T-helper 2 cell treated with Interferon-gamma antibody and Interleukin-4, amounts not matched to agents 5 μg/mL and 100 μg/mL, for 36 hours (primary cell): ENCODE measurements at regions not wholly inside any gene's neighbourhood (a gene's known extent, or its start where the extent isn't known, plus 50 kb on each side); places are given as distances from the start of the nearest gene placed in this dataset.
A peak's percentile ranks its signal among the peaks of the same experiment; 100 is the strongest.

Experiments
- DNase-seq: peaks from one replicate; pipeline ENCODE4 v3.0.0; 2021; ENCODE audit warnings: low spot score
- H3K27ac Mint-ChIP-seq: one replicate; pipeline ENCODE4 v1.8.0; 2021; ENCODE audit warnings: mild to moderate bottlenecking, mixed read lengths
- H3K27me3 Mint-ChIP-seq: one replicate; pipeline ENCODE4 v1.8.0; 2021; ENCODE audit warnings: low read depth, mixed read lengths
- H3K36me3 Mint-ChIP-seq: one replicate; pipeline ENCODE4 v1.8.0; 2021; ENCODE audit warnings: low read depth, mixed read lengths
- H3K4me1 Mint-ChIP-seq: one replicate; pipeline ENCODE4 v1.8.0; 2021; ENCODE audit warnings: low read depth, mixed read lengths
- H3K4me3 Mint-ChIP-seq: one replicate; pipeline ENCODE4 v1.8.0; 2022; ENCODE audit warnings: mild to moderate bottlenecking, moderate library complexity, mixed read lengths
- H3K9me3 Mint-ChIP-seq: one replicate; pipeline ENCODE4 v1.8.0; 2021; ENCODE audit warnings: mixed read lengths

- no peaks in the 10 kb centered on the region for H3K9me3 Mint-ChIP-seq
- H3K4me1 Mint-ChIP-seq: peaks cover 6% of the 10 kb centered on the region
- DNase-seq: no peak
- no peaks in the 10 kb centered on the region for H3K36me3 Mint-ChIP-seq
- no peaks in the 10 kb centered on the region for H3K27me3 Mint-ChIP-seq
- H3K4me3 Mint-ChIP-seq: peak overlapping the region; percentile 74
- peak overlapping the region; percentile 33 for H3K27ac Mint-ChIP-seq
Observed at GRCh38 chr9:536597-537511, 304.6 kb upstream of the DMRT1 start.

- no peak overlapping the region for H3K4me3 Mint-ChIP-seq
- no peak overlapping the region for H3K27ac Mint-ChIP-seq
- peaks cover 2% of the 10 kb centered on the region for H3K27me3 Mint-ChIP-seq
- DNase-seq: no peak
- peaks cover 3% of the 10 kb centered on the region for H3K4me1 Mint-ChIP-seq
- H3K9me3 Mint-ChIP-seq: no peaks in the 10 kb centered on the region
- H3K36me3 Mint-ChIP-seq: no peaks in the 10 kb centered on the region
Observed at GRCh38 chr9:543478-543877, 298.0 kb upstream of the DMRT1 start.

- Mint-ChIP-seq H3K4me3 (no peak overlapping the region), H3K27ac (no peak overlapping the region), H3K9me3 (no peaks in the 10 kb centered on the region), H3K36me3 (no peaks in the 10 kb centered on the region), H3K27me3 (peaks cover 2% of the 10 kb centered on the region), H3K4me1 (peaks cover 3% of the 10 kb centered on the region)
- DNase-seq: no peak
Observed at GRCh38 chr9:545480-545879, 296.0 kb upstream of the DMRT1 start.

GRCh38 chr9:546235-546634, 295.3 kb upstream of the DMRT1 start:
- H3K27ac Mint-ChIP-seq: no peak overlapping the region

GRCh38 chr9:546797-547223, 294.7 kb upstream of the DMRT1 start:
- no peak overlapping the region for H3K4me3 Mint-ChIP-seq
- peaks cover 3% of the 10 kb centered on the region for H3K4me1 Mint-ChIP-seq
- DNase-seq: no peak
- peaks cover 2% of the 10 kb centered on the region for H3K27me3 Mint-ChIP-seq
- no peak overlapping the region for H3K27ac Mint-ChIP-seq
- no peaks in the 10 kb centered on the region for H3K9me3 Mint-ChIP-seq
- H3K36me3 Mint-ChIP-seq: no peaks in the 10 kb centered on the region

More at GRCh38 chr9:546235-546634, 295.3 kb upstream of the DMRT1 start:
- Mint-ChIP-seq H3K27me3 (peaks cover 2% of the 10 kb centered on the region), H3K36me3 (no peaks in the 10 kb centered on the region), H3K4me3 (no peak overlapping the region), H3K9me3 (no peaks in the 10 kb centered on the region), H3K4me1 (peaks cover 3% of the 10 kb centered on the region)
- no peak for DNase-seq

- H3K4me3 Mint-ChIP-seq: no peak overlapping the region
- DNase-seq: no peak
- H3K4me1 Mint-ChIP-seq: peaks cover 3% of the 10 kb centered on the region
- peaks cover 2% of the 10 kb centered on the region for H3K27me3 Mint-ChIP-seq
- no peaks in the 10 kb centered on the region for H3K9me3 Mint-ChIP-seq
- no peak overlapping the region for H3K27ac Mint-ChIP-seq
- no peaks in the 10 kb centered on the region for H3K36me3 Mint-ChIP-seq
Observed at GRCh38 chr9:547314-547713, 294.2 kb upstream of the DMRT1 start.

GRCh38 chr9:549455-549997, 292.0 kb upstream of the DMRT1 start:
- Mint-ChIP-seq H3K4me3 (no peak overlapping the region), H3K27ac (no peak overlapping the region), H3K27me3 (peaks cover 2% of the 10 kb centered on the region), H3K36me3 (no peaks in the 10 kb centered on the region), H3K4me1 (peaks cover 3% of the 10 kb centered on the region), H3K9me3 (no peaks in the 10 kb centered on the region)
- DNase-seq: no peak

GRCh38 chr9:550333-550732, 291.2 kb upstream of the DMRT1 start:
- DNase-seq: no peak
- peaks cover 3% of the 10 kb centered on the region for H3K4me1 Mint-ChIP-seq
- H3K27ac Mint-ChIP-seq: no peak overlapping the region
- H3K9me3 Mint-ChIP-seq: no peaks in the 10 kb centered on the region
- H3K36me3 Mint-ChIP-seq: no peaks in the 10 kb centered on the region
- H3K27me3 Mint-ChIP-seq: peaks cover 3% of the 10 kb centered on the region
- H3K4me3 Mint-ChIP-seq: no peak overlapping the region

DNA sequence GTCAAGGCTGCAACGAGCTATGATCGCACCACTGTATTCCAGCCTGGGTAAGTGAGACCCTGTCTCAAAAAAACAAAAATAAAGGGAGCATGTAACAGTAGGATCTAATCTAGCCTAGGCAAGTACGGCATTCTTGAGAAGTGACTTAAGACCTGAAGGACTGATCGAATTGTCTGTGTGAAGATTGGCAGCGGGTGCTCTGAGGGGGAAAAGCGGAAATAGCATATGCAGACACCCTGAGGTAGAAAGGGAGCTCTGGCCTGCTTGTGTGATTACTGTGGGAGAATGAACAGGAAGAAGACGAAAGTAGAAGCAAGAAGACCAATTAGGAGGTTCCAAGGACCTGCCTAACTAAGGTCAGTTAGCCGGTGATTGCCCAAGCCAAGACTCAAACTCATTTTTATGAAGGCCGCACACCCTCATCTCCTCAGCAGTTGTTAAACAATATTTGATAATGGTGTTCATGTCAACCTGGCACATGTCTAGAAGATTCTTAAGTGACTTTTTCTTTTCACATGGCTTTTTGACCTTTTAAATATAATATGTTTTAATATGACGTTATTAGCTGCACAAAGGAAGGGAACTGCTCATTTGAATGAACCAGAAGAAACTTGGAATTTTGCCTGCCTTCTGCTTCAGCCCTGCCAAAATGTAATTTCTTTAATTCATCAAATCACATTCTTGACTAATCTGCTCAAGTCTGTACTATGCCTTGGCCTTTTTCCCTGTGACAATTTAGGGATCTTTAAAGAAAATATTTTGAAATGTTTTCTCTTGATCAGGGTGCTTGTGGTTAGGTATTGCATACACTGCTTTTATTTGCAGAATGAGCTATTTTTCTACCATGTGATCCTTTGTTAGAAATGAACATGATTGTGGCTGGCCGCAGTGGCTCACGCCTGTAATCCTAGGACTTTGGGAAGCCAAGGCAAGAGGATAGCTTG, 289.2 kb upstream of the DMRT1 start:
- Mint-ChIP-seq H3K27me3 (peaks cover 10% of the 10 kb centered on the region), H3K4me3 (no peak overlapping the region), H3K36me3 (no peaks in the 10 kb centered on the region), H3K9me3 (no peaks in the 10 kb centered on the region), H3K27ac (no peak overlapping the region), H3K4me1 (peaks cover 3% of the 10 kb centered on the region)
- no peak for DNase-seq

GRCh38 chr9:555493-555892, 286.0 kb upstream of the DMRT1 start:
- Mint-ChIP-seq H3K9me3 (no peaks in the 10 kb centered on the region), H3K4me3 (no peak overlapping the region), H3K27ac (no peak overlapping the region), H3K27me3 (peaks cover 23% of the 10 kb centered on the region), H3K36me3 (no peaks in the 10 kb centered on the region), H3K4me1 (peaks cover 7% of the 10 kb centered on the region)
- no peak for DNase-seq

- Mint-ChIP-seq H3K27ac (no peak overlapping the region), H3K27me3 (peaks cover 23% of the 10 kb centered on the region), H3K36me3 (no peaks in the 10 kb centered on the region), H3K4me1 (peaks cover 7% of the 10 kb centered on the region), H3K9me3 (no peaks in the 10 kb centered on the region), H3K4me3 (no peak overlapping the region)
- no peak for DNase-seq
Observed at GRCh38 chr9:556199-556598, 285.3 kb upstream of the DMRT1 start.

GRCh38 chr9:556675-557074, 284.8 kb upstream of the DMRT1 start:
- H3K27ac Mint-ChIP-seq: no peak overlapping the region
- H3K36me3 Mint-ChIP-seq: no peaks in the 10 kb centered on the region
- no peak overlapping the region for H3K4me3 Mint-ChIP-seq
- H3K27me3 Mint-ChIP-seq: peaks cover 23% of the 10 kb centered on the region
- peaks cover 7% of the 10 kb centered on the region for H3K4me1 Mint-ChIP-seq
- no peaks in the 10 kb centered on the region for H3K9me3 Mint-ChIP-seq
- DNase-seq: no peak

- Mint-ChIP-seq H3K9me3 (no peaks in the 10 kb centered on the region), H3K27me3 (peaks cover 23% of the 10 kb centered on the region), H3K4me3 (no peak overlapping the region), H3K27ac (no peak overlapping the region), H3K4me1 (peaks cover 7% of the 10 kb centered on the region), H3K36me3 (no peaks in the 10 kb centered on the region)
- DNase-seq: no peak
Observed at GRCh38 chr9:557601-558201, 283.8 kb upstream of the DMRT1 start.
